ENCODE measurements at regions not wholly inside any gene's neighbourhood (a gene's known extent, or its start where the extent isn't known, plus 50 kb on each side); places are given as distances from the start of the nearest gene placed in this dataset.

Small RNAs in the stretch of these regions (microRNA-seq; reads per million reads assigned to microRNA genes)
- 0 reads per million in 2 donors for gene MIR3156-1
